ENCODE measurements at regions not wholly inside any gene's neighbourhood (a gene's known extent, or its start where the extent isn't known, plus 50 kb on each side); places are given as distances from the start of the nearest gene placed in this dataset.

DNA sequence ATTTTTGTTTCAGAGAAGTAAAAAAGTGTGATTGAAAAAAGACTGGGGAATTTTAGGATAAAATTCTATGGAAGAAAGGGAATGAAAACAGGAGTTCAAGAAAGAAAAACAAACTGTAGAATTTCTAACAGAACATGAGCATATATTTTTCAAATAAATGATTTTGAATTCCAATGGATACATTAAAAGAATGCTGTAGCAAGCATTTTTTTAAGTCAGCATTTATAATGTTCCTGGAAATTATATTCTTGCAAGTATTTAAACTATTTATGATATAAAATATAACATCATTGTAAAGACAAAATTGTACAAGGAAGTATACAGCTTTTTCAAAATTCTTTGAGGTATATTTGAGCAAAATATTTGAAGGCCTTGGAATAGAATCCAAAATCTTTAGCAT, 450.7 kb downstream of the AEBP2 start:
- no peak for TF ChIP-seq TAF1 (IDR thresholded peaks at IDR 0.05; ENCODE audit: low read depth, low read length)
- TF ChIP-seq POU2F2 (IDR thresholded peaks at IDR 0.05; ENCODE audit: low read depth, low read length) = no peak

Measured in GM12891 (cell line).